Astrocyte (in vitro differentiated cells and primary cell): ENCODE measurements at regions not wholly inside any gene's neighbourhood (a gene's known extent, or its start where the extent isn't known, plus 50 kb on each side); places are given as distances from the start of the nearest gene placed in this dataset.

Source experiments
- DNase-seq: peaks from one replicate; pipeline ENCODE4 v3.0.0-alpha.2; 2010; ENCODE audit warnings: low read depth
- FAIRE-seq: peaks from 2 replicates; lab custom pipeline; 2011; peaks lifted over from hg19 to GRCh38; lab: Jason Lieb, UNC
- H2AFZ ChIP-seq: 2 replicates; pipeline ENCODE4 v1.6.0; 2012; ENCODE audit warnings: low read depth, low read length, inconsistent platforms
- H3K27ac ChIP-seq: 2 replicates; pipeline ENCODE4 v1.5.1; 2011; ENCODE audit warnings: low read depth, low read length, inconsistent platforms
- H3K27me3 ChIP-seq: 2 replicates; pipeline ENCODE4 v1.6.0; 2011; ENCODE audit warnings: low read length, inconsistent platforms; ENCODE audit not compliant: insufficient read depth
- H3K36me3 ChIP-seq: 2 replicates; pipeline ENCODE4 v1.5.1; 2011; ENCODE audit warnings: low read length, inconsistent platforms; ENCODE audit not compliant: insufficient read depth
- H3K4me1 ChIP-seq: 2 replicates; pipeline ENCODE4 v1.5.1; 2011; ENCODE audit warnings: low read length, inconsistent platforms; ENCODE audit not compliant: insufficient read depth
- H3K4me2 ChIP-seq: 2 replicates; pipeline ENCODE4 v1.6.0; 2012; ENCODE audit warnings: low read length, inconsistent platforms
- H3K4me3 ChIP-seq: 2 replicates; pipeline ENCODE4 v1.5.1; 2011; ENCODE audit warnings: low read depth, mild to moderate bottlenecking, low read length, inconsistent platforms; ENCODE audit not compliant: insufficient read depth
- H3K79me2 ChIP-seq: 2 replicates; pipeline ENCODE4 v1.6.0; 2012; ENCODE audit warnings: mild to moderate bottlenecking, low read length, inconsistent platforms; ENCODE audit not compliant: insufficient read depth
- H3K9ac ChIP-seq: 2 replicates; pipeline ENCODE4 v1.6.0; 2012; ENCODE audit warnings: mild to moderate bottlenecking, low read length, inconsistent platforms
- H3K9me3 ChIP-seq: 2 replicates; pipeline ENCODE4 v1.5.1; 2012; ENCODE audit warnings: low read depth, mild to moderate bottlenecking, low read length, inconsistent platforms; ENCODE audit not compliant: insufficient read depth
- H4K20me1 ChIP-seq: 2 replicates; pipeline ENCODE4 v1.6.0; 2012; ENCODE audit warnings: low read length, inconsistent platforms; ENCODE audit not compliant: insufficient read depth
- H3K27ac Mint-ChIP-seq: one replicate; pipeline ENCODE4 v1.8.0; 2021; ENCODE audit warnings: mild to moderate bottlenecking, mixed read lengths; ENCODE audit not compliant: unreplicated experiment
- H3K27me3 Mint-ChIP-seq: one replicate; pipeline ENCODE4 v1.8.0; 2021; ENCODE audit warnings: low read depth, mixed read lengths; ENCODE audit not compliant: unreplicated experiment
- H3K36me3 Mint-ChIP-seq: one replicate; pipeline ENCODE4 v1.8.0; 2021; ENCODE audit warnings: low read depth, mixed read lengths; ENCODE audit not compliant: unreplicated experiment
- H3K4me1 Mint-ChIP-seq: one replicate; pipeline ENCODE4 v1.8.0; 2021; ENCODE audit warnings: low read depth, mixed read lengths; ENCODE audit not compliant: unreplicated experiment
- H3K4me3 Mint-ChIP-seq: one replicate; pipeline ENCODE4 v1.8.0; 2021; ENCODE audit warnings: mild to moderate bottlenecking, moderate library complexity, mixed read lengths; ENCODE audit not compliant: unreplicated experiment
- H3K9me3 Mint-ChIP-seq: one replicate; pipeline ENCODE4 v1.8.0; 2021; ENCODE audit warnings: mild to moderate bottlenecking, mixed read lengths; ENCODE audit not compliant: unreplicated experiment
- CTCF ChIP-seq: IDR thresholded peaks from 2 replicates; pipeline ENCODE4 v1.5.1; 2011; ENCODE audit warnings: low read depth, mild to moderate bottlenecking, inconsistent platforms, low read length, moderate library complexity; ENCODE audit not compliant: insufficient read depth
- EZH2 ChIP-seq: IDR thresholded peaks from 2 replicates; pipeline ENCODE4 v1.6.1; 2012; ENCODE audit warnings: mild to moderate bottlenecking, low read length, inconsistent platforms; ENCODE audit not compliant: insufficient read depth

GRCh38 chr22:34973926-34974325 lies 92.0 kb upstream of the ISX start:
- Histone ChIP-seq H3K4me2 (no peak overlapping the region), H3K27me3 (no peaks in the 10 kb centered on the region), H2AFZ (no peak overlapping the region), H3K4me3 (no peak overlapping the region), H3K36me3 (no peaks in the 10 kb centered on the region), H3K9ac (no peak overlapping the region), H3K27ac (no peak overlapping the region), H3K4me1 (no peaks in the 10 kb centered on the region), H4K20me1 (no peaks in the 10 kb centered on the region), H3K79me2 (no peaks in the 10 kb centered on the region), H3K9me3 (no peaks in the 10 kb centered on the region)
- FAIRE-seq (no peak), DNase-seq (peak; percentile 46)
- TF ChIP-seq EZH2 (no peak), CTCF (no peak)
- Mint-ChIP-seq H3K4me3 (no peak overlapping the region), H3K9me3 (peaks cover 2% of the 10 kb centered on the region), H3K27me3 (no peaks in the 10 kb centered on the region), H3K36me3 (no peaks in the 10 kb centered on the region), H3K4me1 (peaks cover 22% of the 10 kb centered on the region), H3K27ac (peak overlapping the region; percentile 93)

GRCh38 chr22:34975721-34976120 lies 90.2 kb upstream of the ISX start:
- Mint-ChIP-seq H3K4me3 (no peak overlapping the region), H3K27me3 (no peaks in the 10 kb centered on the region), H3K4me1 (peaks cover 22% of the 10 kb centered on the region), H3K27ac (no peak overlapping the region), H3K36me3 (no peaks in the 10 kb centered on the region), H3K9me3 (no peaks in the 10 kb centered on the region)
- no peak overlapping the region for H2AFZ ChIP-seq
- DNase-seq (no peak), FAIRE-seq (no peak)
- no peak for TF ChIP-seq EZH2
- TF ChIP-seq CTCF, result no peak
- H3K4me2 ChIP-seq, result no peak overlapping the region
- no peaks in the 10 kb centered on the region for H3K27me3 ChIP-seq
- H3K4me3 ChIP-seq, result no peak overlapping the region
- H4K20me1 ChIP-seq, result no peaks in the 10 kb centered on the region
- H3K27ac ChIP-seq, result no peak overlapping the region
- no peaks in the 10 kb centered on the region for H3K79me2 ChIP-seq
- no peak overlapping the region for H3K9ac ChIP-seq
- no peaks in the 10 kb centered on the region for H3K4me1 ChIP-seq
- no peaks in the 10 kb centered on the region for H3K9me3 ChIP-seq
- H3K36me3 ChIP-seq, result no peaks in the 10 kb centered on the region

GRCh38 chr22:34976474-34976873 lies 89.5 kb upstream of the ISX start:
- FAIRE-seq (no peak), DNase-seq (no peak)
- Mint-ChIP-seq H3K36me3 (no peaks in the 10 kb centered on the region), H3K27ac (no peak overlapping the region), H3K27me3 (no peaks in the 10 kb centered on the region), H3K9me3 (no peaks in the 10 kb centered on the region), H3K4me1 (peaks cover 22% of the 10 kb centered on the region), H3K4me3 (no peak overlapping the region)
- Histone ChIP-seq H3K4me2 (no peak overlapping the region), H3K79me2 (no peaks in the 10 kb centered on the region), H3K4me1 (no peaks in the 10 kb centered on the region), H3K4me3 (no peak overlapping the region), H3K36me3 (no peaks in the 10 kb centered on the region), H3K9me3 (no peaks in the 10 kb centered on the region), H3K27ac (no peak overlapping the region), H4K20me1 (no peaks in the 10 kb centered on the region), H3K9ac (no peak overlapping the region), H3K27me3 (no peaks in the 10 kb centered on the region), H2AFZ (no peak overlapping the region)
- TF ChIP-seq CTCF (no peak), EZH2 (no peak)
